Activated CD8-positive, alpha-beta T cell treated with anti-CD3 and anti-CD28 coated beads for 36 hours (primary cell): ENCODE measurements at regions not wholly inside any gene's neighbourhood (a gene's known extent, or its start where the extent isn't known, plus 50 kb on each side); places are given as distances from the start of the nearest gene placed in this dataset.

ENCODE experiments used
- ATAC-seq: fragments of 200-7000 bp; cut with Tn5 transposase; one replicate; pipeline ENCODE4 v1.10.0; 2021; ENCODE audit warnings: mild to moderate bottlenecking, moderate library complexity
- CTCF ChIA-PET: fragments of 350-600 bp; sonication (Branson Sonifier 250); formaldehyde crosslinking; loops from one replicate; lab custom pipeline; 2021; ENCODE audit warnings: antibody characterized with exemption; lab: Charles Lee
- POLR2A ChIA-PET: fragments of 350-600 bp; sonication (Branson Sonifier 250); formaldehyde crosslinking; loops from one replicate; lab custom pipeline; 2021; ENCODE audit warnings: antibody characterized with exemption; lab: Charles Lee
- DNase-seq: peaks from one replicate; pipeline ENCODE4 v3.0.0-alpha.2; 2020
- H3K27ac Mint-ChIP-seq: one replicate; pipeline ENCODE4 v1.8.0; 2021; ENCODE audit warnings: mild to moderate bottlenecking, mixed read lengths
- H3K27me3 Mint-ChIP-seq: one replicate; pipeline ENCODE4 v1.8.0; 2021; ENCODE audit warnings: mixed read lengths
- H3K36me3 Mint-ChIP-seq: one replicate; pipeline ENCODE4 v1.8.0; 2021; ENCODE audit warnings: low read depth, mixed read lengths
- H3K4me1 Mint-ChIP-seq: one replicate; pipeline ENCODE4 v1.8.0; 2021; ENCODE audit warnings: low read depth, mixed read lengths
- H3K4me3 Mint-ChIP-seq: one replicate; pipeline ENCODE4 v1.8.0; 2021; ENCODE audit warnings: mild to moderate bottlenecking, moderate library complexity, mixed read lengths
- H3K9me3 Mint-ChIP-seq: one replicate; pipeline ENCODE4 v1.8.0; 2021; ENCODE audit warnings: mixed read lengths
- CTCF ChIP-seq: fragments of 200-600 bp; IDR thresholded peaks from one replicate; pipeline ENCODE4 v1.8.0; 2022; ENCODE audit warnings: antibody characterized with exemption, mild to moderate bottlenecking
- intact Hi-C: fragments of 100-400 bp; cut with micrococcal nuclease; formaldehyde crosslinking; loops from one replicate; pipeline ENCODE4 v1.10.0; 2022

- ATAC-seq, result no peak
- no peak for DNase-seq
- ChIA-PET CTCF (no interaction called here), POLR2A (no interaction called here)
- no peak for TF ChIP-seq CTCF
- H3K36me3 Mint-ChIP-seq, result no peaks in the 10 kb centered on the region
- no peak overlapping the region for H3K27ac Mint-ChIP-seq
- no peaks in the 10 kb centered on the region for H3K9me3 Mint-ChIP-seq
- intact Hi-C loops, result no loop called here
- no peaks in the 10 kb centered on the region for H3K4me1 Mint-ChIP-seq
- no peaks in the 10 kb centered on the region for H3K27me3 Mint-ChIP-seq
- no peak overlapping the region for H3K4me3 Mint-ChIP-seq
These were observed 371.2 kb upstream of the NBEA start for GRCh38 chr13:34570698-34571353.

DNA sequence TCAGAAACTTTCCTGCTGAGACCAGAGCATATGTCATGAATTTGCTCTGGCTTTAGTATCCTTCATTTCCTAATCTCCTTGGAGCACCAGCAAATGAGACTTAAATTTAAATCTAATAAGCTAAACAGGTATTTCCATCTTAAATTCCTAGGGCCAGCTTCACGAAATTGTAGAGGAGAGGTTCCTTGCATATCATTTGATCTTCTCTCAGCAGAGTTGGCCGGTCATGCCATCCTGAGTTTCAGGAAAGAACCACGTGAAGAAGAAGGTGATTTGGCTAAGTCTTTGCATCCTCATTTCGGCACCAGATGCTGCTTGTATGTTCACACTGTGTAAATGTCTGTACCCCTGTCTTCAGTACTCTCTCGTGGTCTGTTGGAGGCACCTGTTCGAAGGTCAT lies 370.4 kb upstream of the NBEA start:
- intact Hi-C loops, result no loop called here
- DNase-seq (no peak), ATAC-seq (no peak)
- Mint-ChIP-seq H3K27me3 (no peaks in the 10 kb centered on the region), H3K4me3 (no peak overlapping the region), H3K4me1 (no peaks in the 10 kb centered on the region), H3K36me3 (no peaks in the 10 kb centered on the region), H3K9me3 (no peaks in the 10 kb centered on the region), H3K27ac (no peak overlapping the region)
- TF ChIP-seq CTCF, result no peak
- CTCF ChIA-PET, result no interaction called here
- POLR2A ChIA-PET, result no interaction called here

- Mint-ChIP-seq H3K27ac (no peak overlapping the region), H3K36me3 (no peaks in the 10 kb centered on the region), H3K4me1 (no peaks in the 10 kb centered on the region), H3K27me3 (no peaks in the 10 kb centered on the region), H3K4me3 (no peak overlapping the region), H3K9me3 (no peaks in the 10 kb centered on the region)
- ATAC-seq, result no peak
- no peak for DNase-seq
- TF ChIP-seq CTCF, result no peak
- POLR2A ChIA-PET, result no interaction called here
- intact Hi-C loops, result no loop called here
- CTCF ChIA-PET, result no interaction called here
These were observed 365.0 kb upstream of the NBEA start for GRCh38 chr13:34577051-34577450.

DNA sequence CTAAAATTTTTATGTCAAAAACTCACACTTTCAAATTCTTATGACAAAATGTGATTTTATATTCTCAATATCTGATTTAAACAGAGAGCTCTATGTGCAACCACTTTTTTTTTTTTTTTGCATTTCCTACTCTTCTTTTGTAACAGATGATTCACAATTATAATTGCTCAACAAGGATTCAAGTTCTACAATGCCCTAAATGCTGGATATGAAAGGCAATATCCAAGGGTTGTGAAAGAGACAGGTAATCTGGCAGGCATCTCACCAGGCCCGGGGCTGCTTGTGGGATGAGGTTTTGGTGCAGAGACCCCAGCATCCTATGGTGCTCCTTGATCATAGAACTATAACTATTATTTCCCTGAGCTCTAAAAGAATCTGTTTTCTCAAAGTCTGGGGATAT lies 363.6 kb upstream of the NBEA start:
- no peak overlapping the region for H3K27ac Mint-ChIP-seq
- POLR2A ChIA-PET, result no interaction called here
- TF ChIP-seq CTCF, result no peak
- no peaks in the 10 kb centered on the region for H3K27me3 Mint-ChIP-seq
- CTCF ChIA-PET, result no interaction called here
- intact Hi-C loops, result no loop called here
- ATAC-seq (no peak), DNase-seq (no peak)
- no peak overlapping the region for H3K4me3 Mint-ChIP-seq
- H3K36me3 Mint-ChIP-seq, result no peaks in the 10 kb centered on the region
- H3K4me1 Mint-ChIP-seq, result no peaks in the 10 kb centered on the region
- H3K9me3 Mint-ChIP-seq, result no peaks in the 10 kb centered on the region

DNA sequence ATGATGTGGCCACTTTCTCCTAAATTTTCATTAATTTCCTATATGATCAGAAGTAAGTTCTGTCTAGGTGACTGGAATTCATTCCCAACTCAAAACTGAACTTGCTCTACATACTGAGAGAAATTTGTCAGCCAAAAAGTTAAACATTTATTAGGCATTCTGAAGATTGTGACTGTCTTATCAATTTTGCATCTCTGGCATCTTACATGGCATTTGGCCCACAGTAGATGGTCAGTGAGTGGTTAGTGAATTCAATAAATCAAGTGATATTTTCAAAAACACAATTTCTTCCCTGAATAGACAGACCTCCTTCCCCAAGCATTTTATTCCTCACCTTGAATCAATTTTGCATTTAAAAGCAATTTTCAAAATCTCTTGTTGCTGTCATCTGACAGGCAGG lies 363.2 kb upstream of the NBEA start:
- no peaks in the 10 kb centered on the region for H3K4me1 Mint-ChIP-seq
- H3K9me3 Mint-ChIP-seq, result no peaks in the 10 kb centered on the region
- no peak overlapping the region for H3K4me3 Mint-ChIP-seq
- CTCF ChIA-PET, result no interaction called here
- no peak overlapping the region for H3K27ac Mint-ChIP-seq
- intact Hi-C loops, result no loop called here
- ATAC-seq (no peak), DNase-seq (no peak)
- no peaks in the 10 kb centered on the region for H3K27me3 Mint-ChIP-seq
- H3K36me3 Mint-ChIP-seq, result no peaks in the 10 kb centered on the region
- POLR2A ChIA-PET, result no interaction called here
- TF ChIP-seq CTCF, result no peak
